Retinal pigment epithelial cell (primary cell): ENCODE measurements at regions not wholly inside any gene's neighbourhood (a gene's known extent, or its start where the extent isn't known, plus 50 kb on each side); places are given as distances from the start of the nearest gene placed in this dataset.

ENCODE experiments used
- DNase-seq: peaks from one replicate; pipeline ENCODE4 v3.0.0-alpha.2; 2010; ENCODE audit warnings: low read depth
- H3K4me3 ChIP-seq: 2 replicates; pipeline ENCODE4 v1.5.1; 2011; ENCODE audit warnings: mild to moderate bottlenecking, low read length, control low read depth, moderate library complexity
- TF ChIP-seq, protein P1 (sequence below): conservative IDR thresholded peaks from 2 replicates; pipeline ENCODE4 v1.5.1; 2011; ENCODE audit warnings: low read depth, low read length, control low read depth, inconsistent platforms

DNA sequence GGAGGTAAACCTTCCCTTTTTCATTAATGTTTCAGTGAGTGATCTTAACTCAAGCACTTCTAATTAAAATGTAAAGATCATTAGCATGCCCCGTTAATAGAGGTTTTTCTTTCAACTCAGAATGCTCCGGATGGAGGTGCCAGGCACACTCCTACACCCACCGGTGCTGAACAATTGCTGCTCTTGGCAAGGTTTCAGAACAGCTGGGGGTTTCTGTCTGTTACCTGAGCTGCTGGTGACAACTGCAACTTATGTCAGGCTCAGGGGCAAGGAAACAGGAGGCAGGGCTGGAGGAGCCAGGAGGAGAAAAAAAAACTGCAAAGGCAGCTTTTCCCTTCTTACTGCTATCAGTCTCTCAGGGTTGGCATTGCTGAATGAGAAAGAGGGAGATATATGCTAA, 250.1 kb downstream of the DIPK2A start:
- TF ChIP-seq, protein P1, sequence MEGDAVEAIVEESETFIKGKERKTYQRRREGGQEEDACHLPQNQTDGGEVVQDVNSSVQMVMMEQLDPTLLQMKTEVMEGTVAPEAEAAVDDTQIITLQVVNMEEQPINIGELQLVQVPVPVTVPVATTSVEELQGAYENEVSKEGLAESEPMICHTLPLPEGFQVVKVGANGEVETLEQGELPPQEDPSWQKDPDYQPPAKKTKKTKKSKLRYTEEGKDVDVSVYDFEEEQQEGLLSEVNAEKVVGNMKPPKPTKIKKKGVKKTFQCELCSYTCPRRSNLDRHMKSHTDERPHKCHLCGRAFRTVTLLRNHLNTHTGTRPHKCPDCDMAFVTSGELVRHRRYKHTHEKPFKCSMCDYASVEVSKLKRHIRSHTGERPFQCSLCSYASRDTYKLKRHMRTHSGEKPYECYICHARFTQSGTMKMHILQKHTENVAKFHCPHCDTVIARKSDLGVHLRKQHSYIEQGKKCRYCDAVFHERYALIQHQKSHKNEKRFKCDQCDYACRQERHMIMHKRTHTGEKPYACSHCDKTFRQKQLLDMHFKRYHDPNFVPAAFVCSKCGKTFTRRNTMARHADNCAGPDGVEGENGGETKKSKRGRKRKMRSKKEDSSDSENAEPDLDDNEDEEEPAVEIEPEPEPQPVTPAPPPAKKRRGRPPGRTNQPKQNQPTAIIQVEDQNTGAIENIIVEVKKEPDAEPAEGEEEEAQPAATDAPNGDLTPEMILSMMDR, result no peak
- no peak for DNase-seq
- no peak overlapping the region for H3K4me3 ChIP-seq

DNA sequence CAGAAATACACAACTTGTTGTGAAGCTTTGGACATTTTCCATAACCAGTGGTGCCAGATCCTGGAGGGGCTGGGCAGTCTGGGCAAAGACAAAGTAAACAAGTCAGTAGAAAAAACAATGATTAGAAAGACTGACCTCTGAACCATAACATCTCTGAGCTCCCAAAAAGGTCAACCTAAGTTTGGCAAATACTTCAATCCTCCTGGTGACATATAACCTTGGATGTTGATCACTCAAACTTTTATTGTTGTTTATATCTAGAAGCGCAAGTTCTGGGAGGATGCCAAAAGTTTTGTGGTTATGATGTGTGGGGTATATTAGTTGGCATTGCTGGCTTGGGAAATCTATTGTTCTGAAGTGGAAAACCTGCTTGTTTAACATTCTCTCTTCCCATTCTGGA, 257.7 kb downstream of the DIPK2A start:
- DNase-seq, result no peak
- TF ChIP-seq, protein P1, result no peak
- H3K4me3 ChIP-seq, result no peak overlapping the region

DNA sequence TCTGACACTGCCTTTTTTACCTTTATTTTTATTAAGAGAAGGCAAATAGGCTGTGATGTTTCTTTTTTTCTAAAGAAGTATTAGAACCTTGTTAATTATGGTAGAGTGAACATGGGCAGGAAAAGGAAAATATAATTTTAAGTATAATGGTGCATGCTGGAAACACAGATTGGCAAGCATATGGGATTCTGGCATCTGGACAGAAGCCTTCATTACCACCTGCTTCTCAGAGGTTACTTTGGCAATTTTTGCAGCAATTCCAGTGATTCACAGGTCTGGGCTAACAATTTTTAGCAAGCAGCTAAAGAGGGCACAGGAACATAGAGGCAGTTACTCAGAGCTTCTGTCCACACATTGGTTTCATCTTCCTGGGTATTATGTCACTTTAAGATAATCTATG, 258.3 kb downstream of the DIPK2A start:
- TF ChIP-seq, protein P1, result no peak
- no peak for DNase-seq

DNA sequence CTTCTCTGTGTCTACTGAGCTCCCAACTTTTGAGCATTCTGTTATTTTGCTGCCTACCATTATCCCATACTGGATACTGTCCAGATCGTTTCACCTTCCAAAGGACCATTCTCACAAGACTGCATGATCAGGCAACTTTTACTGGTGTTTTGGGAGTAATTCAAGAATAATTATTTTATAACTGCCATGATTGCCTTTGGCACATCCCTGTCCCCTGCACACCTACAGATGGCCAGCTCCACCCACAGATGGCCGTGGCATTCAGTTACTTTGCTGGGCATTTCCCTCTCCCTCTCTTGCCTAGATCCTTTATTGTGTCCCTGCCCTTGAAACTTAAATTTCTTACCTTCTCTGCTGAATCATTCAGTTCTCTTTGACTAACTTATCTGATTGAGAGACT, 263.9 kb downstream of the DIPK2A start:
- H3K4me3 ChIP-seq, result no peak overlapping the region
- TF ChIP-seq, protein P1, result no peak
- no peak for DNase-seq

More for the DNA sequence above, 258.3 kb downstream of the DIPK2A start:
- no peak overlapping the region for H3K4me3 ChIP-seq

DNA sequence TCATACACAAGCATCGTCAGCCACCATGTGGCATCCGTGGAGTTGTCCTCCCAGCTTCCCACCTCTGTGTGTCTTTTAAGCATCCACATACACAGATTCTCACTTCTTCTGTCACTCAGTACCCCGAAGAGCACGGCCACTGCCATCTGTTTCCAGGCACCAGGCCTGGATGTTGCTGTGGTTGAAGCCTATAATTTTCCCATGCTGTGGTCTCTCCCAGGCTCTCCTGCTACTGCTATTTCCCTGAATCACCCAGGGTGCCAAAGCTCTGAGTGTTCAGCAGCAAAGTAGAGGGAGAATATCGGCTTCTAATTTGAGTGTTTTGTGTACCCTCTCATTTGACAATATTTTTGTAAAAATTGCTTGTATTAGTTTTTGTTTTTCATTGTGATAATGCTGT, 265.7 kb downstream of the DIPK2A start:
- DNase-seq, result no peak
- TF ChIP-seq, protein P1, result no peak
- no peak overlapping the region for H3K4me3 ChIP-seq

DNA sequence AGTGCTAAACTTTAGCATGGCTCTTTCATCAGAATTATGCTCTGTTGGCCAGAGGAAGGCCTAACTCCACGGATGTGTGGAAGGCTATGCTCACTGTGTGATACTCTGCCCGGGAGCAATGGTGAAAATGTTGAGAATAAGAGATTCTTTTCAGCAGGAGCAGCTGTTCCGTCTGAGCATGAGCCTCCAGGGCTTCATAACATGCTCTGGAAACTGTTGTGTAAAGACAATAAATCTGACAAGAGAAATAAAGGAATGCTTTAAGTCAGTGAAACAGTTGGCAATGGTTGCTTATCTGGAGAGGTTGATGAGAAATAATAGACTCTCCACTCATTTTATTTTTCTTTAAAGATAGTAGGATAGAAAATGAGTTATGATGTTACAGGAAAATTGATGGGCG, 269.8 kb downstream of the DIPK2A start:
- TF ChIP-seq, protein P1, result no peak
- no peak for DNase-seq
- H3K4me3 ChIP-seq, result no peak overlapping the region

DNA sequence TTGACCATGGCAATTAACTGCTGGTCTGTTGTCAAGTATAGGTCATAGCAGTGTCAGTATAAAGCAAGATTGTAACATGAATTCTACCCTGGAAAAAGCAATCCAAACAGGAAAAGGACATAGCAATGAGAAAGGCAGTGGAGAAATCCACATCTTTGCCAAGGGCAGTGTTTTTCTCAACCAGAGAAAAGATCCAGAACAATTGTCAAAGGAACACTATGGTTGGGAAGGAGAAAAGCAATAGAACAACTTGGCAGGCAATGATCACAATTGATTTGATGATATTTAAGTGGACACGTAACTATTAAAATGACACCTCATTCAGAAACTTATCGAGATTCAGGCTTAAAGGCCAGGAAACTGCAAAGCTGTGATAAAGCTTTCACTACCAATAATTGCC, 271.1 kb downstream of the DIPK2A start:
- TF ChIP-seq, protein P1, result no peak
- no peak overlapping the region for H3K4me3 ChIP-seq
- DNase-seq, result no peak
